ENCODE measurements at regions not wholly inside any gene's neighbourhood (a gene's known extent, or its start where the extent isn't known, plus 50 kb on each side); places are given as distances from the start of the nearest gene placed in this dataset.
"Not testable (repeated sequence)": the region's sequence is repeated elsewhere in the genome, so short reads cannot be mapped to it uniquely, and the experiment has no call there.

- DNase-seq (ENCODE audit: low read depth) = no peak
Observed at GRCh38 chr15:79156704-79157375, 66.3 kb upstream of the RASGRF1 start.

- DNase-seq (ENCODE audit: low read depth) = no peak
Observed at GRCh38 chr15:79154483-79155135, 64.0 kb upstream of the RASGRF1 start.

- not testable (repeated sequence) for DNase-seq (ENCODE audit: low read depth)
Observed at GRCh38 chr15:79144290-79144689, 53.7 kb upstream of the RASGRF1 start.

GRCh38 chr15:79140846-79141570, 50.4 kb upstream of the RASGRF1 start:
- DNase-seq (ENCODE audit: low read depth) = no peak
